WTC11 (cell line): ENCODE measurements at regions not wholly inside any gene's neighbourhood (a gene's known extent, or its start where the extent isn't known, plus 50 kb on each side); places are given as distances from the start of the nearest gene placed in this dataset.

Experiments used
- ATAC-seq: fragments of 200-7000 bp; cut with Tn5 transposase; 2 replicates; pipeline ENCODE4 v1.10.0; 2021; ENCODE audit warnings: mild to moderate bottlenecking, moderate library complexity
- CTCF ChIA-PET: fragments of 300-600 bp; sonication (Branson Sonifier 250); formaldehyde crosslinking; loops from one replicate; lab custom pipeline; 2021; ENCODE audit warnings: antibody characterized with exemption; lab: Charles Lee
- POLR2A ChIA-PET: fragments of 350-600 bp; sonication (Branson Sonifier 250); formaldehyde crosslinking; loops from one replicate; lab custom pipeline; 2021; ENCODE audit warnings: antibody characterized with exemption; lab: Charles Lee
- DNase-seq: peaks from one replicate; pipeline ENCODE4 v3.0.0; 2021; ENCODE audit warnings: low spot score
- H3K27ac Mint-ChIP-seq: 2 replicates; pipeline ENCODE4 v1.8.0; 2021; ENCODE audit warnings: mixed read lengths
- H3K27me3 Mint-ChIP-seq: 2 replicates; pipeline ENCODE4 v1.8.0; 2021; ENCODE audit warnings: low read depth, mild to moderate bottlenecking, moderate library complexity, mixed read lengths
- H3K36me3 Mint-ChIP-seq: 2 replicates; pipeline ENCODE4 v1.8.0; 2021; ENCODE audit warnings: mixed read lengths
- H3K4me1 Mint-ChIP-seq: 2 replicates; pipeline ENCODE4 v1.8.0; 2022; ENCODE audit warnings: mixed read lengths
- H3K4me3 Mint-ChIP-seq: 2 replicates; pipeline ENCODE4 v1.8.0; 2021; ENCODE audit warnings: mild to moderate bottlenecking, moderate library complexity, mixed read lengths
- H3K9me3 Mint-ChIP-seq: 2 replicates; pipeline ENCODE4 v1.8.0; 2021; ENCODE audit warnings: mixed read lengths
- CREM ChIP-seq: sonication (generic); formaldehyde crosslinking; IDR thresholded peaks from 2 replicates; pipeline ENCODE4 v1.8.1; 2022; ENCODE audit warnings: mild to moderate bottlenecking, missing genetic modification reagents, moderate library complexity
- GRHL2 ChIP-seq: fragments of 250-450 bp; sonication (Bioruptor Pico); IDR thresholded peaks from 2 replicates; pipeline ENCODE4 v1.8.0; 2022; ENCODE audit warnings: mild to moderate bottlenecking, moderate library complexity; ENCODE audit not compliant: insufficient replicate concordance, severe bottlenecking
- KAT7 ChIP-seq: sonication (generic); formaldehyde crosslinking; IDR thresholded peaks from 2 replicates; pipeline ENCODE4 v1.8.1; 2023; ENCODE audit warnings: missing genetic modification reagents, mild to moderate bottlenecking, borderline replicate concordance
- NR1H2 ChIP-seq: sonication (generic); formaldehyde crosslinking; IDR thresholded peaks from 2 replicates; pipeline ENCODE4 v1.9.0; 2021; ENCODE audit warnings: mild to moderate bottlenecking, moderate library complexity, missing genetic modification reagents
- NR3C1 ChIP-seq: sonication (generic); formaldehyde crosslinking; conservative IDR thresholded peaks from 2 replicates; pipeline ENCODE4 v1.8.1; 2023; ENCODE audit warnings: low read depth, mild to moderate bottlenecking, missing genetic modification reagents
- OVOL2 ChIP-seq: fragments of 250-450 bp; sonication (Bioruptor Pico); IDR thresholded peaks from 2 replicates; pipeline ENCODE4 v1.9.0; 2021; ENCODE audit warnings: mild to moderate bottlenecking, borderline replicate concordance
- RELA ChIP-seq: sonication (generic); formaldehyde crosslinking; IDR thresholded peaks from 2 replicates; pipeline ENCODE4 v1.8.1; 2022; ENCODE audit warnings: missing genetic modification reagents, mild to moderate bottlenecking, borderline replicate concordance
- SMAD4 ChIP-seq: sonication (generic); formaldehyde crosslinking; IDR thresholded peaks from 2 replicates; pipeline ENCODE4 v1.8.0; 2022; ENCODE audit warnings: mild to moderate bottlenecking, missing genetic modification reagents
- SOX15 ChIP-seq: fragments of 250-450 bp; sonication (Bioruptor Pico); IDR thresholded peaks from 2 replicates; pipeline ENCODE4 v1.9.0; 2021; ENCODE audit warnings: mild to moderate bottlenecking
- TEAD1 ChIP-seq: sonication (generic); formaldehyde crosslinking; IDR thresholded peaks from 2 replicates; pipeline ENCODE4 v1.8.0; 2022; ENCODE audit warnings: mild to moderate bottlenecking, missing genetic modification reagents
- ZNF138 ChIP-seq: sonication (generic); formaldehyde crosslinking; conservative IDR thresholded peaks from 2 replicates; pipeline ENCODE4 v1.8.1; 2022; ENCODE audit warnings: mild to moderate bottlenecking, moderate library complexity, missing genetic modification reagents
- ZNF219 ChIP-seq: sonication (generic); formaldehyde crosslinking; IDR thresholded peaks from 2 replicates; pipeline ENCODE4 v1.8.0; 2023; ENCODE audit warnings: missing genetic modification reagents, mild to moderate bottlenecking, borderline replicate concordance
- ZNF317 ChIP-seq: sonication (generic); formaldehyde crosslinking; IDR thresholded peaks from 2 replicates; pipeline ENCODE4 v1.8.1; 2023; ENCODE audit warnings: low read depth, mild to moderate bottlenecking, moderate library complexity, missing genetic modification reagents, borderline replicate concordance
- ZNF423 ChIP-seq: fragments of 250-450 bp; sonication (Bioruptor Pico); IDR thresholded peaks from 2 replicates; pipeline ENCODE4 v2.1.2; 2022; ENCODE audit warnings: mild to moderate bottlenecking, moderate library complexity
- TF ChIP-seq, protein P1 (sequence below): sonication (generic); formaldehyde crosslinking; IDR thresholded peaks from 2 replicates; pipeline ENCODE4 v1.8.0; 2022; ENCODE audit warnings: mild to moderate bottlenecking, missing genetic modification reagents
- TF ChIP-seq, protein P2 (sequence below): fragments of 250-450 bp; sonication (Bioruptor Pico); IDR thresholded peaks from 2 replicates; pipeline ENCODE4 v1.9.0; 2021; ENCODE audit warnings: mild to moderate bottlenecking, borderline replicate concordance
- TF ChIP-seq, protein P3 (sequence below): sonication (generic); formaldehyde crosslinking; IDR thresholded peaks from 2 replicates; pipeline ENCODE4 v1.8.0; 2023; ENCODE audit warnings: missing genetic modification reagents, mild to moderate bottlenecking, borderline replicate concordance
- TF ChIP-seq, protein P4 (sequence below): fragments of 250-450 bp; sonication (Bioruptor Pico); IDR thresholded peaks from 2 replicates; pipeline ENCODE4 v1.8.0; 2021; ENCODE audit warnings: mild to moderate bottlenecking
- TF ChIP-seq, protein P5 (sequence below): fragments of 250-450 bp; sonication (Bioruptor Pico); IDR thresholded peaks from 2 replicates; pipeline ENCODE4 v2.1.2; 2022; ENCODE audit warnings: mild to moderate bottlenecking, moderate library complexity
- TF ChIP-seq, protein P6 (sequence below): sonication (generic); formaldehyde crosslinking; IDR thresholded peaks from 2 replicates; pipeline ENCODE4 v1.8.1; 2023; ENCODE audit warnings: mild to moderate bottlenecking, missing genetic modification reagents

DNA sequence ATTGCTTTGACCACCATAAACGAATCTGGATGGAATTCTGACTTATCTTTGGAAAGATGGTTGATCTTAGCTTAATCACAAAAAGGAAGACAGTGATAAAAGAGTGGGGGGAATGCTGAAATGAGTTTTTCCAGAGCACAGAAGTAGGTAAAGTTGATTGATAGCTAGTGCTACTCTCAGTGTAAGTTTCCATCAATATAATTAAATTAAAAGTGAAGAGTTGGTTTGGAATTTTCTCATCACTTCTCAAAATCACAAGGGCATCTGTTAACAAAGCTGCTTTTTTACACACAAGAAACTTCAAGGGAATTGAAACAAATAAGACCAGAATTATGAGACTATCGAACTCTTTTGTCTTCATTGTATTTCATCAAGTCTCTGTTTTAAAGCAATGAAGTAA, 1217.3 kb downstream of the REEP3 start (continued):
- TF ChIP-seq, protein P1, sequence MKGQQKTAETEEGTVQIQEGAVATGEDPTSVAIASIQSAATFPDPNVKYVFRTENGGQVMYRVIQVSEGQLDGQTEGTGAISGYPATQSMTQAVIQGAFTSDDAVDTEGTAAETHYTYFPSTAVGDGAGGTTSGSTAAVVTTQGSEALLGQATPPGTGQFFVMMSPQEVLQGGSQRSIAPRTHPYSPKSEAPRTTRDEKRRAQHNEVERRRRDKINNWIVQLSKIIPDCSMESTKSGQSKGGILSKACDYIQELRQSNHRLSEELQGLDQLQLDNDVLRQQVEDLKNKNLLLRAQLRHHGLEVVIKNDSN = no peak
- TF ChIP-seq NR1H2 (no peak), ZNF219 (CRISPR knock-in tag) (no peak)

DNA sequence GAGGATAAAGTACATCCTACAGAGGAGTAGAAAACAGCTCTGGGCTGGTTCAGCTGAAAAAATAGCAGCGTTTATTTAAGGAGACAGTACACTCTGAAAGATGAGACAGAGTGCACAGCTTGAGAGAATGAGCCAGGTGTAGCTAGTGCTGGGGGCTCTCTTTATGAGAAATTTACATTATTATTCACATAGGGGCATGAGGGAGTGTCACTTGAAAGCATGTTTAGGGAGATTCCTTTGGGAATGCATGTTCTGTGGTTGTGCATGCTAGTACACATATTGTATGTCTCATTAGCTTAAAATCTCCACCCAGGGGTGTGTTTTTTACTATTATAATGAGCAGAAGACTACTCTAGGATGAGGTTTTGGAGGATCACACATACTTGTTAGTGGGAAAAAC, 1224.4 kb downstream of the REEP3 start:
- Mint-ChIP-seq H3K27me3 (no peaks in the 10 kb centered on the region), H3K36me3 (peaks cover 5% of the 10 kb centered on the region)
- CTCF ChIA-PET = no interaction called here
- TF ChIP-seq RELA (CRISPR knock-in tag) (no peak), SOX15 (CRISPR knock-in tag) (no peak), ZNF317 (CRISPR knock-in tag) (no peak), KAT7 (CRISPR knock-in tag) (no peak), ZNF138 (CRISPR knock-in tag) (no peak), OVOL2 (no peak), TEAD1 (CRISPR knock-in tag) (no peak), ZNF423 (CRISPR knock-in tag) (no peak), GRHL2 (CRISPR knock-in tag) (no peak), CREM (no peak), SMAD4 (CRISPR knock-in tag) (no peak)
- TF ChIP-seq, protein P2, sequence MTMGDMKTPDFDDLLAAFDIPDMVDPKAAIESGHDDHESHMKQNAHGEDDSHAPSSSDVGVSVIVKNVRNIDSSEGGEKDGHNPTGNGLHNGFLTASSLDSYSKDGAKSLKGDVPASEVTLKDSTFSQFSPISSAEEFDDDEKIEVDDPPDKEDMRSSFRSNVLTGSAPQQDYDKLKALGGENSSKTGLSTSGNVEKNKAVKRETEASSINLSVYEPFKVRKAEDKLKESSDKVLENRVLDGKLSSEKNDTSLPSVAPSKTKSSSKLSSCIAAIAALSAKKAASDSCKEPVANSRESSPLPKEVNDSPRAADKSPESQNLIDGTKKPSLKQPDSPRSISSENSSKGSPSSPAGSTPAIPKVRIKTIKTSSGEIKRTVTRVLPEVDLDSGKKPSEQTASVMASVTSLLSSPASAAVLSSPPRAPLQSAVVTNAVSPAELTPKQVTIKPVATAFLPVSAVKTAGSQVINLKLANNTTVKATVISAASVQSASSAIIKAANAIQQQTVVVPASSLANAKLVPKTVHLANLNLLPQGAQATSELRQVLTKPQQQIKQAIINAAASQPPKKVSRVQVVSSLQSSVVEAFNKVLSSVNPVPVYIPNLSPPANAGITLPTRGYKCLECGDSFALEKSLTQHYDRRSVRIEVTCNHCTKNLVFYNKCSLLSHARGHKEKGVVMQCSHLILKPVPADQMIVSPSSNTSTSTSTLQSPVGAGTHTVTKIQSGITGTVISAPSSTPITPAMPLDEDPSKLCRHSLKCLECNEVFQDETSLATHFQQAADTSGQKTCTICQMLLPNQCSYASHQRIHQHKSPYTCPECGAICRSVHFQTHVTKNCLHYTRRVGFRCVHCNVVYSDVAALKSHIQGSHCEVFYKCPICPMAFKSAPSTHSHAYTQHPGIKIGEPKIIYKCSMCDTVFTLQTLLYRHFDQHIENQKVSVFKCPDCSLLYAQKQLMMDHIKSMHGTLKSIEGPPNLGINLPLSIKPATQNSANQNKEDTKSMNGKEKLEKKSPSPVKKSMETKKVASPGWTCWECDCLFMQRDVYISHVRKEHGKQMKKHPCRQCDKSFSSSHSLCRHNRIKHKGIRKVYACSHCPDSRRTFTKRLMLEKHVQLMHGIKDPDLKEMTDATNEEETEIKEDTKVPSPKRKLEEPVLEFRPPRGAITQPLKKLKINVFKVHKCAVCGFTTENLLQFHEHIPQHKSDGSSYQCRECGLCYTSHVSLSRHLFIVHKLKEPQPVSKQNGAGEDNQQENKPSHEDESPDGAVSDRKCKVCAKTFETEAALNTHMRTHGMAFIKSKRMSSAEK (CRISPR knock-in tag) = no peak
- TF ChIP-seq, protein P3, sequence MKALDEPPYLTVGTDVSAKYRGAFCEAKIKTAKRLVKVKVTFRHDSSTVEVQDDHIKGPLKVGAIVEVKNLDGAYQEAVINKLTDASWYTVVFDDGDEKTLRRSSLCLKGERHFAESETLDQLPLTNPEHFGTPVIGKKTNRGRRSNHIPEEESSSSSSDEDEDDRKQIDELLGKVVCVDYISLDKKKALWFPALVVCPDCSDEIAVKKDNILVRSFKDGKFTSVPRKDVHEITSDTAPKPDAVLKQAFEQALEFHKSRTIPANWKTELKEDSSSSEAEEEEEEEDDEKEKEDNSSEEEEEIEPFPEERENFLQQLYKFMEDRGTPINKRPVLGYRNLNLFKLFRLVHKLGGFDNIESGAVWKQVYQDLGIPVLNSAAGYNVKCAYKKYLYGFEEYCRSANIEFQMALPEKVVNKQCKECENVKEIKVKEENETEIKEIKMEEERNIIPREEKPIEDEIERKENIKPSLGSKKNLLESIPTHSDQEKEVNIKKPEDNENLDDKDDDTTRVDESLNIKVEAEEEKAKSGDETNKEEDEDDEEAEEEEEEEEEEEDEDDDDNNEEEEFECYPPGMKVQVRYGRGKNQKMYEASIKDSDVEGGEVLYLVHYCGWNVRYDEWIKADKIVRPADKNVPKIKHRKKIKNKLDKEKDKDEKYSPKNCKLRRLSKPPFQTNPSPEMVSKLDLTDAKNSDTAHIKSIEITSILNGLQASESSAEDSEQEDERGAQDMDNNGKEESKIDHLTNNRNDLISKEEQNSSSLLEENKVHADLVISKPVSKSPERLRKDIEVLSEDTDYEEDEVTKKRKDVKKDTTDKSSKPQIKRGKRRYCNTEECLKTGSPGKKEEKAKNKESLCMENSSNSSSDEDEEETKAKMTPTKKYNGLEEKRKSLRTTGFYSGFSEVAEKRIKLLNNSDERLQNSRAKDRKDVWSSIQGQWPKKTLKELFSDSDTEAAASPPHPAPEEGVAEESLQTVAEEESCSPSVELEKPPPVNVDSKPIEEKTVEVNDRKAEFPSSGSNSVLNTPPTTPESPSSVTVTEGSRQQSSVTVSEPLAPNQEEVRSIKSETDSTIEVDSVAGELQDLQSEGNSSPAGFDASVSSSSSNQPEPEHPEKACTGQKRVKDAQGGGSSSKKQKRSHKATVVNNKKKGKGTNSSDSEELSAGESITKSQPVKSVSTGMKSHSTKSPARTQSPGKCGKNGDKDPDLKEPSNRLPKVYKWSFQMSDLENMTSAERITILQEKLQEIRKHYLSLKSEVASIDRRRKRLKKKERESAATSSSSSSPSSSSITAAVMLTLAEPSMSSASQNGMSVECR (CRISPR knock-in tag) = no peak
- TF ChIP-seq, all 79 proteins: peak for 0
- DNase-seq (no peak), ATAC-seq (no peak)
- no peak overlapping the region for H3K27ac Mint-ChIP-seq
- H3K9me3 Mint-ChIP-seq = peaks cover 14% of the 10 kb centered on the region
- H3K4me1 Mint-ChIP-seq = no peaks in the 10 kb centered on the region
- POLR2A ChIA-PET = interaction anchor here (0.6 kb wide), 1 partner anchor 549 kb away, joined by 3 read pairs; no protein-coding TSS in a partner anchor
- H3K4me3 Mint-ChIP-seq = no peak overlapping the region

DNA sequence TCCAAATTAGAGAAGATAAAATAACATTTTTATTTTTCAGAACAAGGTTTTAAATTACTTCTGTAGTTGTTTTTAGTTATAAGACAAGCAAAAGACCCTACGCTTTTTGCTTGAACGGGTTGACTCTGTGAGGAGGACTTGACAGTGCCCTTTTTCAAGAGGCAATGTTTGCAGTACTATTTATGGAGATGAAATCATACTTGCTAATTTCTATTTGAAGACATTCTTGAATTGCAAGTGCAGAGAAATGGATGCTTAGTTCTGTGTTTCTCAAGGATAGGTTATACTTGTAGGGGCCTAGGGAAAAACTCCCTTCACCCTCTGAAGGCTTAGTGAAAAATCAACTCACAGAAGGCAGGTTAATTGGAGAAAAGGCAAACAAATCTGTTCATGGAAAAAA, 1229.5 kb downstream of the REEP3 start:
- no peak overlapping the region for H3K4me3 Mint-ChIP-seq
- H3K9me3 Mint-ChIP-seq = peaks cover 8% of the 10 kb centered on the region
- peaks cover 4% of the 10 kb centered on the region; the same call in 1 of the 2 replicates for H3K4me1 Mint-ChIP-seq
- ChIA-PET POLR2A (no interaction called here), CTCF (no interaction called here)
- DNase-seq (no peak), ATAC-seq (no peak)
- no peak overlapping the region for H3K27ac Mint-ChIP-seq
- 0 out of 2 replicates have a peak, but pooled peaks cover 3% of the 10 kb centered on the region for H3K36me3 Mint-ChIP-seq
- H3K27me3 Mint-ChIP-seq = no peaks in the 10 kb centered on the region
- no peak for TF ChIP-seq NR3C1 (CRISPR knock-in tag)
- TF ChIP-seq, protein P4, sequence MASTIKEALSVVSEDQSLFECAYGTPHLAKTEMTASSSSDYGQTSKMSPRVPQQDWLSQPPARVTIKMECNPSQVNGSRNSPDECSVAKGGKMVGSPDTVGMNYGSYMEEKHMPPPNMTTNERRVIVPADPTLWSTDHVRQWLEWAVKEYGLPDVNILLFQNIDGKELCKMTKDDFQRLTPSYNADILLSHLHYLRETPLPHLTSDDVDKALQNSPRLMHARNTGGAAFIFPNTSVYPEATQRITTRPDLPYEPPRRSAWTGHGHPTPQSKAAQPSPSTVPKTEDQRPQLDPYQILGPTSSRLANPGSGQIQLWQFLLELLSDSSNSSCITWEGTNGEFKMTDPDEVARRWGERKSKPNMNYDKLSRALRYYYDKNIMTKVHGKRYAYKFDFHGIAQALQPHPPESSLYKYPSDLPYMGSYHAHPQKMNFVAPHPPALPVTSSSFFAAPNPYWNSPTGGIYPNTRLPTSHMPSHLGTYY = no peak
- TF ChIP-seq, protein P5, sequence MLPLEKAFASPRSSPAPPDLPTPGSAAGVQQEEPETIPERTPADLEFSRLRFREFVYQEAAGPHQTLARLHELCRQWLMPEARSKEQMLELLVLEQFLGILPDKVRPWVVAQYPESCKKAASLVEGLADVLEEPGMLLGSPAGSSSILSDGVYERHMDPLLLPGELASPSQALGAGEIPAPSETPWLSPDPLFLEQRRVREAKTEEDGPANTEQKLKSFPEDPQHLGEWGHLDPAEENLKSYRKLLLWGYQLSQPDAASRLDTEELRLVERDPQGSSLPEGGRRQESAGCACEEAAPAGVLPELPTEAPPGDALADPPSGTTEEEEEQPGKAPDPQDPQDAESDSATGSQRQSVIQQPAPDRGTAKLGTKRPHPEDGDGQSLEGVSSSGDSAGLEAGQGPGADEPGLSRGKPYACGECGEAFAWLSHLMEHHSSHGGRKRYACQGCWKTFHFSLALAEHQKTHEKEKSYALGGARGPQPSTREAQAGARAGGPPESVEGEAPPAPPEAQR (CRISPR knock-in tag) = no peak
- TF ChIP-seq, protein P6, sequence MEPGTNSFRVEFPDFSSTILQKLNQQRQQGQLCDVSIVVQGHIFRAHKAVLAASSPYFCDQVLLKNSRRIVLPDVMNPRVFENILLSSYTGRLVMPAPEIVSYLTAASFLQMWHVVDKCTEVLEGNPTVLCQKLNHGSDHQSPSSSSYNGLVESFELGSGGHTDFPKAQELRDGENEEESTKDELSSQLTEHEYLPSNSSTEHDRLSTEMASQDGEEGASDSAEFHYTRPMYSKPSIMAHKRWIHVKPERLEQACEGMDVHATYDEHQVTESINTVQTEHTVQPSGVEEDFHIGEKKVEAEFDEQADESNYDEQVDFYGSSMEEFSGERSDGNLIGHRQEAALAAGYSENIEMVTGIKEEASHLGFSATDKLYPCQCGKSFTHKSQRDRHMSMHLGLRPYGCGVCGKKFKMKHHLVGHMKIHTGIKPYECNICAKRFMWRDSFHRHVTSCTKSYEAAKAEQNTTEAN (CRISPR knock-in tag) = no peak
